ENCODE measurements at regions not wholly inside any gene's neighbourhood (a gene's known extent, or its start where the extent isn't known, plus 50 kb on each side); places are given as distances from the start of the nearest gene placed in this dataset.

- no peak for DNase-seq (ENCODE audit: low spot score)
Measured at GRCh38 chr2:180739070-180739469, 241.3 kb upstream of the UBE2E3 start.

- no peak for DNase-seq (ENCODE audit: low spot score)
Measured at GRCh38 chr2:180735799-180736198, 244.6 kb upstream of the UBE2E3 start.

GRCh38 chr2:180734382-180734781 is 246.0 kb upstream of the UBE2E3 start:
- no peak for DNase-seq (ENCODE audit: low spot score)

GRCh38 chr2:180733330-180733729 is 247.1 kb upstream of the UBE2E3 start:
- no peak for DNase-seq (ENCODE audit: low spot score)

GRCh38 chr2:180732337-180732736 is 248.1 kb upstream of the UBE2E3 start:
- DNase-seq (ENCODE audit: low spot score), result no peak

DNA sequence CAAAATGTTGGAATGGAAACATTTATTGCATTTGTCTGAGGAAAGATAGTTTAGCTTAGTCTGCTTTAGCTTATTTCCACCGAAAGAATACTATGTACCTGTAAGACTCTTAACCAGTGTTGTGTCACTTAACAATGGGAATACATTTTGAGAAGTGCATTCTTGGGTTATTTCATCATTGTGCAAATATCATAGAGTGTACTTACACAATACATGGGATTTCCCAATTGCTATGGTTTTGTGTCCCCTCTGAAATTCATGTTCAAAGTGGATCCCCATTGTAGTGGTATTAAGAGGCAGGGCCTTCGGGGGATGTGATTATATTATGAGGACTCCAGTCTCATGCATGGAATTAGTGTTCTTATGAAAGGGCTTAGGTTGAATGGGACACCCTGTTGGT is 249.4 kb upstream of the UBE2E3 start:
- no peak for DNase-seq (ENCODE audit: low spot score)

- no peak for DNase-seq (ENCODE audit: low spot score)
Measured at GRCh38 chr2:180728928-180729559, 251.4 kb upstream of the UBE2E3 start.

GRCh38 chr2:180723712-180724111 is 256.7 kb upstream of the UBE2E3 start:
- no peak for DNase-seq (ENCODE audit: low spot score)

DNA sequence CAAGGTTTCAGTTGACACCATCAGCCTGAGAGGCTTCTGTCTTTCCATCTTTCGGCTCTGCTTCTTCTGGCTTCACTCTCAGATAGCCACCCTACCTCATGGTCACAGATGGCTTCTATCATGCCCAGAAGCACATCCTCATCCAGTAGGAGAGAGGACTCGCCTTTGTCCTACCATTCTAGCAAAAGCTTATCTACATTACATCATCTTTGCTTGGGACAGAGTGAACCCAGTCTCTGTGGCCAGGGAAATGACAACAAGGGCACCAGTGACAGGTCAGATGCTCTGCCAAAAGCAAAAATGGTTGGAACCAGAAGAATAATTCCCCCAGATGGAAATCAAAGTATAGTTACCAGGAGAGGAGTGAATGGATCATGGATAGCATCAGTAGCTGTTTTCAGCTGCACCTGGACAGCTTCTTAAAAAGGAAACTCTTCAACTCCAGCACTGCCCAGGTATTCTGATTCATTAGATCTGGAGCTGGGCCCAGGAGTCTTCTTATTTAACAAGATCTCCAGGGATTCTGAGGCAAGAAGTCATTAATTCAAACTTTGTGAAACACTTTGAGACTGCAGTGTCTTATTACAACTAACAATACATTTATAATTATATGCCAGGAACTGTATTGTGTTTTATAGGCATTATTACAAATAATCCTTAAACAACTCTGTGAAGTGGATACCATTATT is 257.7 kb upstream of the UBE2E3 start:
- DNase-seq (ENCODE audit: low spot score), result no peak

DNA sequence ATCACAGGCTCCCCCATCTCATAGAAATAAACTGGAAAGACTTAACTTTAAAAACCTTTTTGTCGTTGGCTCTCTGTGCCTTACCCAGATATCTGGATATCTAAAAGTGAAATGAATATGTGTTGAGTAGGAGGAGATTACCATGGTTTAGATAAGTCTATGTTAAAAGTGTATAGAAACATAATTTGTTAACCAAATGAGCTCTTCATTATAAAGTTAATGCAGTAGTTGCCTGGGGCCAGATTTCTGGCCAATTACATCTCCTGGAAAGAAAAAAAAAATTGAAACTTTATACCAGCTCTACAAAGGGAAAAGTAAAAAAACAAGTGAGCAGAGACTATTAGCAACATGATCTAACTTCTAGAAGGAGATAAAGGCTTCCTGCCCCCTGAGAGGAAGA is 259.6 kb upstream of the UBE2E3 start:
- DNase-seq (ENCODE audit: low spot score), result no peak

- no peak for DNase-seq (ENCODE audit: low spot score)
Measured at GRCh38 chr2:180717588-180717987, 262.8 kb upstream of the UBE2E3 start.

GRCh38 chr2:180716186-180717180 is 263.9 kb upstream of the UBE2E3 start:
- DNase-seq (ENCODE audit: low spot score), result no peak

GRCh38 chr2:180715044-180715443 is 265.4 kb upstream of the UBE2E3 start:
- DNase-seq (ENCODE audit: low spot score), result no peak

- DNase-seq (ENCODE audit: low spot score), result no peak
Measured at GRCh38 chr2:180709392-180710145, 270.8 kb upstream of the UBE2E3 start.

DNA sequence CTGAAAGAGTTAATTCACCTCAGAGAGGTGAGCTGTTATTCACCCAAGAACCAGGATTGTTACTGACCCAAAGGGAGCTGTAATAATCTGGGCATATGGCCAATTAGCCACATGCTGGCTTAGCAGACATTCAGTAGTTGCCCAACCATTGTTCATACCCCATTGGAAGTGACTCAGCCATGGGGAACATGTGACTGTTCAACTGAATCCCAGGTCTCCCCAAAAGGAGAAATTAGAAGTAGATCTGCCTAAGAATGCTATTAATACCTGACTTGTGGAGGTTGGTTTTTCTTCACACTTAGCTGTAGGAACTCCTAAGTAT is 272.6 kb upstream of the UBE2E3 start:
- no peak for DNase-seq (ENCODE audit: low spot score)

DNA sequence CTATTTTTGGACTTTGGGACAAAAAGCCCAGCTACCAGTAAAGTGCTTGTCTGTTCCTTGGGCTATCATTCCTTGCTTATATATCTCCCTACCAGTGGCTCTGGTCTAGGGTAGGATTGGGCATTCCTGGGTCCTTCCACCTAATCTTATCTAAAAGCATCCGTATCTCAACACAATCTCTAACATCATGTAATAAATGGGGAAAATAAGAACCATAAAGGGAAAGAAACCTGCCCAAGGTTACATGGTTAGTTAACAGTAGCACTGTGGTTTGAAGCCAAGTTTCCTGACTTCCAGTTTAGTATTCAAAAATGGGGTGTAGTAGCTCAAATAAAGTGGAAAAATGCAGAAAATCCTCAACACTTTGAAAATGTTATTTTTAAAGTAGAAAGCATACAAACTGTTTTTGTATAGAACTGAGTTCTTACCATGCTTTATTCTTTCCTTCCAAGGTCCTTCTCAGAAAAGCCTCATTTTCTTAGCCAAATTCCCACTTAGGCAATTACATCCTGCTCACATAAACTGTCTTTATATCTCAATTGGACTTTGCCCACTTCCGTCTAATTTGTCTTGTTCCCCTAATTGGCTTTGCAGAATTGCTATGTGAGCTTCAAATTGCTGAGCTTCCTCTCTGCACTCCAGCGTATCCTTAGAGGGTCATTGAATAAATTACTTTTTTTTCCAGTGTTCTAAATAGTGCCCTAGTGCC is 273.1 kb upstream of the UBE2E3 start:
- no peak for DNase-seq (ENCODE audit: low spot score)

- no peak for DNase-seq (ENCODE audit: low spot score)
Measured at GRCh38 chr2:180706694-180707093, 273.7 kb upstream of the UBE2E3 start.

DNA sequence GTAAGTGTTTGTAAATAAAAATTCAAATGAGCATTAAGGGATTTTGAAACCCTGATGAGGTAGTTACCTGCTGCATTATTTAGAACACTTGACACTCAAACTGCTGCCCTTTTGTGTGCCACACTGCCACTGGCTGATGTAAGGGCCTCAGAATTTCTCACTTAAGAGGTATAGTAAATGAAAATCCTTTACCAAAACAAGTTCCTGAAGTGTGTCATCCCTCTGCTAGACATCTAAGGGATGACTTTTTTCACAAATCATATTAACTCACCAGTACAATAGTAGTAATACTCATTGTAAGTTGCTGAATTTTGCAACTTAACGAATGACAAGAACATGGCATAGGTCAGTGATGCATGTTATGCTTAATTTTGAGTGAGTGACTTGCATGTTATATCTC is 274.9 kb upstream of the UBE2E3 start:
- no peak for DNase-seq (ENCODE audit: low spot score)

- DNase-seq (ENCODE audit: low spot score), result no peak
Measured at GRCh38 chr2:180705122-180705521, 275.3 kb upstream of the UBE2E3 start.

- DNase-seq (ENCODE audit: low spot score), result no peak
Measured at GRCh38 chr2:180699657-180700361, 280.6 kb upstream of the UBE2E3 start.

GRCh38 chr2:180698668-180699067 is 281.7 kb upstream of the UBE2E3 start:
- DNase-seq (ENCODE audit: low spot score), result no peak
